H9 (cell line): ENCODE measurements at regions not wholly inside any gene's neighbourhood (a gene's known extent, or its start where the extent isn't known, plus 50 kb on each side); places are given as distances from the start of the nearest gene placed in this dataset.

Experiments used
- DNase-seq: peaks from one replicate; pipeline ENCODE4 v3.0.0-alpha.2; 2017
- H2AFZ ChIP-seq: one replicate; pipeline ENCODE4 v1.6.1; 2013; ENCODE audit warnings: mild to moderate bottlenecking, low read length, control low read depth, moderate library complexity
- H2AK5ac ChIP-seq: 2 replicates; pipeline ENCODE4 v1.6.1; 2013; ENCODE audit warnings: low read length, control low read depth, mixed read lengths; ENCODE audit not compliant: insufficient read length
- H2BK120ac ChIP-seq: one replicate; pipeline ENCODE4 v1.6.1; 2013; ENCODE audit warnings: low read depth, mild to moderate bottlenecking, low read length, control low read depth, inconsistent platforms; ENCODE audit not compliant: poor library complexity, severe bottlenecking
- H2BK12ac ChIP-seq: 2 replicates; pipeline ENCODE4 v1.6.1; 2013; ENCODE audit warnings: low read length, control low read depth, mixed read lengths, low read depth; ENCODE audit not compliant: insufficient read length
- H2BK15ac ChIP-seq: 2 replicates; pipeline ENCODE4 v1.6.1; 2013; ENCODE audit warnings: low read depth, low read length, control low read depth
- H2BK20ac ChIP-seq: one replicate; pipeline ENCODE4 v1.6.1; 2013; ENCODE audit warnings: low read depth, mild to moderate bottlenecking, low read length, control low read depth, inconsistent platforms; ENCODE audit not compliant: poor library complexity, severe bottlenecking
- H2BK5ac ChIP-seq: 2 replicates; pipeline ENCODE4 v1.6.1; 2013; ENCODE audit warnings: low read length, control low read depth, mixed read lengths; ENCODE audit not compliant: insufficient read length
- H3K14ac ChIP-seq: 2 replicates; pipeline ENCODE4 v1.6.1; 2013; ENCODE audit warnings: low read length, control low read depth; ENCODE audit not compliant: insufficient read depth
- H3K18ac ChIP-seq: 2 replicates; pipeline ENCODE4 v1.6.1; 2013; ENCODE audit warnings: low read depth, mild to moderate bottlenecking, mixed read lengths, low read length, control low read depth; ENCODE audit not compliant: insufficient read length
- H3K23ac ChIP-seq: 2 replicates; pipeline ENCODE4 v1.6.1; 2013; ENCODE audit warnings: low read length, control low read depth, mixed read lengths, low read depth; ENCODE audit not compliant: insufficient read length
- H3K23me2 ChIP-seq: 2 replicates; pipeline ENCODE4 v1.6.1; 2013; ENCODE audit warnings: low read depth, mild to moderate bottlenecking, mixed read lengths, low read length, control low read depth; ENCODE audit not compliant: insufficient read length, poor library complexity, severe bottlenecking
- H3K27ac ChIP-seq: 2 replicates; pipeline ENCODE4 v1.5.1; 2013; ENCODE audit warnings: low read length, control low read depth, mixed read lengths, low read depth; ENCODE audit not compliant: insufficient read length
- H3K27me3 ChIP-seq: 2 replicates; pipeline ENCODE4 v1.6.1; 2013; ENCODE audit warnings: low read length, control low read depth, inconsistent platforms; ENCODE audit not compliant: insufficient read depth
- H3K4ac ChIP-seq: 2 replicates; pipeline ENCODE4 v1.6.1; 2013; ENCODE audit warnings: low read depth, mild to moderate bottlenecking, control low read depth, inconsistent platforms, low read length, moderate library complexity
- H3K4me1 ChIP-seq: 2 replicates; pipeline ENCODE4 v1.6.1; 2013; ENCODE audit warnings: low read length, control low read depth, inconsistent platforms; ENCODE audit not compliant: insufficient read depth
- H3K4me2 ChIP-seq: 2 replicates; pipeline ENCODE4 v1.6.1; 2013; ENCODE audit warnings: low read length, control low read depth, mixed read lengths; ENCODE audit not compliant: insufficient read length, insufficient read depth
- H3K56ac ChIP-seq: 2 replicates; pipeline ENCODE4 v1.6.1; 2013; ENCODE audit warnings: low read depth, mild to moderate bottlenecking, mixed read lengths, low read length, control low read depth; ENCODE audit not compliant: insufficient read length
- H3K79me1 ChIP-seq: 2 replicates; pipeline ENCODE4 v1.6.1; 2013; ENCODE audit warnings: low read depth, mild to moderate bottlenecking, moderate library complexity, low read length, control low read depth, inconsistent platforms; ENCODE audit not compliant: insufficient read depth, poor library complexity, severe bottlenecking
- H3K79me2 ChIP-seq: 2 replicates; pipeline ENCODE4 v1.6.1; 2013; ENCODE audit warnings: low read length, control low read depth, inconsistent platforms; ENCODE audit not compliant: insufficient read depth
- H3K9ac ChIP-seq: 2 replicates; pipeline ENCODE4 v1.6.1; 2013; ENCODE audit warnings: low read length, control low read depth, mixed read lengths; ENCODE audit not compliant: insufficient read length; ENCODE audit errors: extremely low read depth
- H3K9me3 ChIP-seq: one replicate; pipeline ENCODE4 v1.6.1; 2013; ENCODE audit warnings: low read depth, low read length, inconsistent platforms; ENCODE audit not compliant: control insufficient read depth
- H3T11ph ChIP-seq: one replicate; pipeline ENCODE4 v1.6.1; 2013; ENCODE audit warnings: mild to moderate bottlenecking, low read length, control low read depth, inconsistent platforms
- H4K20me1 ChIP-seq: one replicate; pipeline ENCODE4 v1.6.1; 2013; ENCODE audit not compliant: control insufficient read depth, insufficient read length, insufficient read depth
- H4K5ac ChIP-seq: 2 replicates; pipeline ENCODE4 v1.6.1; 2013; ENCODE audit warnings: low read depth, mild to moderate bottlenecking, mixed read lengths, low read length, control low read depth; ENCODE audit not compliant: insufficient read length
- H4K8ac ChIP-seq: replicated peaks from 2 replicates; pipeline ENCODE4 v1.6.1; 2013; ENCODE audit warnings: low read length, control low read depth, mixed read lengths, low read depth; ENCODE audit not compliant: insufficient read length
- H4K91ac ChIP-seq: 2 replicates; pipeline ENCODE4 v1.6.1; 2013; ENCODE audit warnings: low read depth, mild to moderate bottlenecking, moderate library complexity, mixed read lengths, low read length, control low read depth; ENCODE audit not compliant: insufficient read length
- H3K27ac Mint-ChIP-seq, 3 experiments: 2 replicates in 2 of 3; 3 replicates in 1 of 3; pipeline ENCODE4 v1.8.0; 2020 to 2021; ENCODE audit warnings: mixed read lengths in 3 of 3, mild to moderate bottlenecking in 1 of 3, moderate library complexity in 1 of 3
- H3K27me3 Mint-ChIP-seq: 2 replicates; pipeline ENCODE4 v1.8.0; 2021; ENCODE audit warnings: low read depth, mild to moderate bottlenecking, moderate library complexity, mixed read lengths
- H3K36me3 Mint-ChIP-seq, 3 experiments: 2 replicates in 2 of 3; 3 replicates in 1 of 3; pipeline ENCODE4 v1.8.0; 2020 to 2021; ENCODE audit warnings: low read depth in 3 of 3, mixed read lengths in 3 of 3; ENCODE audit not compliant: insufficient read depth in 1 of 3
- H3K4me1 Mint-ChIP-seq, 2 experiments: 2 replicates each; pipeline ENCODE4 v1.8.0; 2020; ENCODE audit warnings: mixed read lengths in 2 of 2
- H3K4me3 Mint-ChIP-seq, 2 experiments: 2 replicates in 1 of 2; 3 replicates in 1 of 2; pipeline ENCODE4 v1.8.0; 2020 to 2021; ENCODE audit warnings: mild to moderate bottlenecking in 2 of 2, mixed read lengths in 2 of 2, moderate library complexity in 1 of 2
- H3K9me3 Mint-ChIP-seq, 2 experiments: 2 replicates in 1 of 2; 3 replicates in 1 of 2; pipeline ENCODE4 v1.8.0; 2020; ENCODE audit warnings: mild to moderate bottlenecking in 2 of 2, mixed read lengths in 2 of 2, moderate library complexity in 1 of 2
- CTCF ChIP-seq: fragments of 200-600 bp; sonication (generic); conservative IDR thresholded peaks from 3 replicates; pipeline ENCODE4 v1.8.0; 2021; ENCODE audit warnings: antibody characterized with exemption, mild to moderate bottlenecking
- whole genome bisulfite sequencing: extraction: QIAGEN DNeasy Blood & Tissue Kit; methylation state at CpG from one replicate; pipeline ENCODE4 v1.1.7; 2013; ENCODE audit warnings: missing lambda C conversion rate, low lambda C conversion rate, mixed read lengths; ENCODE audit not compliant: insufficient read length; ENCODE audit errors: extremely low coverage; 5-methylcytosine and 5-hydroxymethylcytosine counted together

GRCh38 chr1:86214605-86215004 lies 58.0 kb upstream of the COL24A1 start:
- H3K4me3 Mint-ChIP-seq = no peak overlapping the region
- no peaks in the 10 kb centered on the region for H3K4me1 Mint-ChIP-seq
- WGBS = no CpG with 5 or more reads among the region's 2 CpGs
- Histone ChIP-seq H2AK5ac (no peak overlapping the region), H3K4ac (no peak overlapping the region), H2BK5ac (no peak overlapping the region), H2BK120ac (no peak overlapping the region), H4K20me1 (no peaks in the 10 kb centered on the region), H3K4me2 (no peak overlapping the region), H2BK20ac (no peak overlapping the region), H4K8ac (no peak overlapping the region), H2AFZ (no peak overlapping the region), H3K23ac (no peak overlapping the region), H3K9ac (no peak overlapping the region), H4K91ac (no peak overlapping the region), H3K27me3 (no peaks in the 10 kb centered on the region), H3K79me1 (no peaks in the 10 kb centered on the region), H3T11ph (no peak overlapping the region), H3K23me2 (no peaks in the 10 kb centered on the region), H3K9me3 (no peaks in the 10 kb centered on the region), H3K4me1 (no peaks in the 10 kb centered on the region), H3K79me2 (no peaks in the 10 kb centered on the region), H2BK12ac (no peak overlapping the region), H3K56ac (no peak overlapping the region), H3K18ac (no peak overlapping the region), H2BK15ac (no peak overlapping the region), H3K14ac (no peak overlapping the region), H4K5ac (no peak overlapping the region), H3K27ac (no peak overlapping the region)
- DNase-seq = no peak
- no peak for TF ChIP-seq CTCF
- H3K27me3 Mint-ChIP-seq = no peaks in the 10 kb centered on the region
- peaks cover 4 to 6% of the 10 kb centered on the region in 2 experiments; a peak in 3 of 5 replicates for H3K9me3 Mint-ChIP-seq
- no peaks in the 10 kb centered on the region; a peak in 2 of 7 replicates for H3K36me3 Mint-ChIP-seq
- no peak overlapping the region for H3K27ac Mint-ChIP-seq
